HCT116 (cell line): ENCODE measurements at regions not wholly inside any gene's neighbourhood (a gene's known extent, or its start where the extent isn't known, plus 50 kb on each side); places are given as distances from the start of the nearest gene placed in this dataset.

Experiments
- ATAC-seq: fragments of 200-7000 bp; cut with Tn5 transposase; 2 replicates; pipeline ENCODE4 v1.9.1; 2020; ENCODE audit warnings: mild to moderate bottlenecking, moderate library complexity
- BruUV-seq: library from RNA; stranded (reverse); fragments of 400-500 nt; replicated peaks from 2 replicates; lab custom pipeline; 2021; lab: Mats Ljungman, UMichigan
- CTCF ChIA-PET: fragments of 300-600 bp; sonication (Branson Sonifier 250); formaldehyde crosslinking; loops from one replicate; lab custom pipeline; 2021; ENCODE audit warnings: antibody characterized with exemption; lab: Charles Lee
- POLR2A ChIA-PET: fragments of 300-600, 350-600 bp; sonication (Branson Sonifier 250); formaldehyde crosslinking; loops from one replicate; lab custom pipeline; 2021; ENCODE audit warnings: antibody characterized with exemption; lab: Charles Lee
- RAD21 ChIA-PET, 2 experiments: fragments of 300-600 bp; sonication (Branson Sonifier 250); formaldehyde crosslinking; loops; one replicate each; lab custom pipeline; 2023; ENCODE audit warnings: low total read pairs in 2 of 2; ENCODE audit not compliant: uncharacterized antibody in 2 of 2, unreplicated experiment in 2 of 2, low non-redundant PET in 1 of 2; lab: Charles Lee
- DNase-seq: peaks from one replicate; pipeline ENCODE4 v3.0.0-alpha.2; 2010; ENCODE audit warnings: low read depth, low spot score
- H2AFZ ChIP-seq: fragments of 200-600 bp; shearing (Covaris generic), sonication (generic); 2 replicates; pipeline ENCODE4 v1.6.1; 2017; ENCODE audit warnings: low read depth, mixed run types, mixed read lengths, antibody characterized with exemption, low read length; ENCODE audit not compliant: poor library complexity, severe bottlenecking
- H3K27ac ChIP-seq: 2 replicates; pipeline ENCODE4 v1.5.1; 2012; ENCODE audit warnings: low read depth, low read length
- H3K27me3 ChIP-seq: fragments of 200-600 bp; sonication (generic); 2 replicates; pipeline ENCODE4 v1.6.1; 2016; ENCODE audit warnings: mixed run types, low read length, mixed read lengths; ENCODE audit not compliant: insufficient read depth
- H3K36me3 ChIP-seq, 2 experiments: fragments of 200-500 bp in 1 of 2; fragments of 200-600 bp in 1 of 2; sonication (Bioruptor generic) in 1 of 2; sonication (generic) in 1 of 2; 2 replicates each; pipeline versions ENCODE4 v1.5.1 to v1.6.1; 2014 to 2016; ENCODE audit warnings: low read length in 2 of 2, inconsistent platforms in 1 of 2, mixed read lengths in 1 of 2, mixed run types in 1 of 2; ENCODE audit not compliant: insufficient read depth in 2 of 2, control insufficient read depth in 1 of 2
- H3K4me1 ChIP-seq, 2 experiments: fragments of 200-600 bp in 1 of 2; sonication (generic) in 1 of 2; 2 replicates each; pipeline versions ENCODE4 v1.5.1 to v1.6.1; 2012 to 2017; ENCODE audit warnings: low read length in 2 of 2, inconsistent platforms in 1 of 2, mild to moderate bottlenecking in 1 of 2, mixed read lengths in 1 of 2, mixed run types in 1 of 2, moderate library complexity in 1 of 2; ENCODE audit not compliant: insufficient read depth in 2 of 2, control insufficient read depth in 1 of 2
- H3K4me2 ChIP-seq: fragments of 200-600 bp; sonication (generic); 2 replicates; pipeline ENCODE4 v1.6.1; 2017; ENCODE audit warnings: mixed run types, low read length, mixed read lengths
- H3K4me3 ChIP-seq, 2 experiments: fragments of 200-600 bp in 1 of 2; sonication (generic) in 1 of 2; replicated peaks in 1 of 2; 2 replicates each; pipeline ENCODE4 v1.5.1; 2011 to 2016; ENCODE audit warnings: low read length in 2 of 2, control low read depth in 1 of 2, low read depth in 1 of 2, mild to moderate bottlenecking in 1 of 2, mixed read lengths in 1 of 2, mixed run types in 1 of 2
- H3K79me2 ChIP-seq: fragments of 200-600 bp; sonication (generic); 2 replicates; pipeline ENCODE4 v1.6.1; 2017; ENCODE audit warnings: mild to moderate bottlenecking, mixed run types, low read length, moderate library complexity, mixed read lengths; ENCODE audit not compliant: insufficient read depth
- H3K9ac ChIP-seq: fragments of 200-600 bp; sonication (generic); 2 replicates; pipeline ENCODE4 v1.6.1; 2016; ENCODE audit warnings: low read length, mixed read lengths
- H3K9me2 ChIP-seq: fragments of 200-600 bp; sonication (generic), shearing (Covaris generic); 2 replicates; pipeline ENCODE4 v1.6.1; 2017; ENCODE audit warnings: mixed run types, mild to moderate bottlenecking, moderate library complexity; ENCODE audit not compliant: insufficient read depth
- H3K9me3 ChIP-seq, 2 experiments: fragments of 200-500 bp in 1 of 2; fragments of 200-600 bp in 1 of 2; sonication (Bioruptor generic) in 1 of 2; sonication (generic) in 1 of 2; 2 replicates each; pipeline ENCODE4 v1.6.1; 2014 to 2017; ENCODE audit warnings: low read length in 2 of 2, mixed read lengths in 2 of 2, inconsistent platforms in 1 of 2, low read depth in 1 of 2, mild to moderate bottlenecking in 1 of 2, mixed run types in 1 of 2, moderate library complexity in 1 of 2; ENCODE audit not compliant: control insufficient read depth in 1 of 2, insufficient read depth in 1 of 2
- H4K20me1 ChIP-seq: fragments of 200-600 bp; sonication (generic), shearing (Covaris generic); 2 replicates; pipeline ENCODE4 v1.6.1; 2017; ENCODE audit warnings: mixed run types, mild to moderate bottlenecking, moderate library complexity; ENCODE audit not compliant: insufficient read depth
- CBX3 ChIP-seq: IDR thresholded peaks from 2 replicates; pipeline ENCODE4 v1.6.1; 2012; ENCODE audit warnings: low read depth
- CEBPB ChIP-seq: IDR thresholded peaks from 2 replicates; pipeline ENCODE4 v1.6.1; 2012; ENCODE audit warnings: low read depth
- CTCF ChIP-seq, 3 experiments: fragments of 200-600 bp in 1 of 3; sonication (generic) in 1 of 3; IDR thresholded peaks in 2 of 3; conservative IDR thresholded peaks in 1 of 3; 2 replicates each; pipeline ENCODE4 v1.5.1; 2012 to 2017; ENCODE audit warnings: low read depth in 2 of 3, low read length in 2 of 3, antibody characterized with exemption in 1 of 3, borderline replicate concordance in 1 of 3, control low read depth in 1 of 3, mild to moderate bottlenecking in 1 of 3, mixed read lengths in 1 of 3, mixed run types in 1 of 3, moderate library complexity in 1 of 3; ENCODE audit not compliant: insufficient read depth in 1 of 3
- EGR1 ChIP-seq: IDR thresholded peaks from 2 replicates; pipeline ENCODE4 v1.6.1; 2012; ENCODE audit warnings: low read depth
- EZH2 ChIP-seq: fragments of 200-600 bp; sonication (generic); IDR thresholded peaks from 2 replicates; pipeline ENCODE4 v1.6.1; 2017; ENCODE audit warnings: antibody characterized with exemption, mixed run types
- EZH2phosphoT487 ChIP-seq: fragments of 200-600 bp; IDR thresholded peaks from 2 replicates; pipeline ENCODE4 v1.6.1; 2018; ENCODE audit warnings: antibody characterized with exemption, borderline replicate concordance
- FOSL1 ChIP-seq: IDR thresholded peaks from 2 replicates; pipeline ENCODE4 v1.6.1; 2012; ENCODE audit warnings: low read depth
- JUND ChIP-seq: IDR thresholded peaks from 2 replicates; pipeline ENCODE4 v1.6.1; 2012
- MAX ChIP-seq: IDR thresholded peaks from 2 replicates; pipeline ENCODE4 v1.6.1; 2012
- POLR2AphosphoS5 ChIP-seq: IDR thresholded peaks from 2 replicates; pipeline ENCODE4 v1.6.1; 2011; ENCODE audit warnings: mild to moderate bottlenecking, low read depth, low read length, moderate library complexity
- REST ChIP-seq: IDR thresholded peaks from 2 replicates; pipeline ENCODE4 v1.6.1; 2012; ENCODE audit warnings: low read depth
- SIN3A ChIP-seq: IDR thresholded peaks from 2 replicates; pipeline ENCODE4 v1.6.1; 2012; ENCODE audit warnings: low read depth
- SP1 ChIP-seq: IDR thresholded peaks from 2 replicates; pipeline ENCODE4 v1.6.1; 2012; ENCODE audit warnings: low read depth
- SRF ChIP-seq: IDR thresholded peaks from 2 replicates; pipeline ENCODE4 v1.6.1; 2012; ENCODE audit warnings: low read depth
- TCF7L2 ChIP-seq: IDR thresholded peaks from 2 replicates; pipeline ENCODE4 v1.7.0; 2011; ENCODE audit warnings: borderline replicate concordance, inconsistent platforms; ENCODE audit not compliant: insufficient read depth, insufficient read length; ENCODE audit errors: extremely low read depth
- YY1 ChIP-seq: IDR thresholded peaks from 2 replicates; pipeline ENCODE4 v1.6.1; 2011; ENCODE audit warnings: low read length, low read depth, moderate library complexity, mild to moderate bottlenecking; ENCODE audit not compliant: insufficient replicate concordance; ENCODE audit errors: extremely low read depth
- ZBTB33 ChIP-seq: IDR thresholded peaks from 2 replicates; pipeline ENCODE4 v1.6.1; 2011; ENCODE audit warnings: mild to moderate bottlenecking, low read length, moderate library complexity; ENCODE audit not compliant: insufficient replicate concordance; ENCODE audit errors: extremely low read depth
- ZFX ChIP-seq: fragments of 450-650 bp; IDR thresholded peaks from 2 replicates; pipeline ENCODE4 v1.6.1; 2017
- ZNF274 ChIP-seq: fragments of 200-500 bp; sonication (Bioruptor generic); IDR thresholded peaks from 2 replicates; pipeline ENCODE4 v1.6.1; 2014; ENCODE audit warnings: mild to moderate bottlenecking, low read depth, low read length, inconsistent platforms
- intact Hi-C: fragments of 100-400 bp; cut with micrococcal nuclease; formaldehyde crosslinking; loops from 2 replicates; pipeline ENCODE4 v1.10.0; 2022
- TF ChIP-seq, protein P1 (sequence below): IDR thresholded peaks from 2 replicates; pipeline ENCODE4 v1.6.1; 2012

DNA sequence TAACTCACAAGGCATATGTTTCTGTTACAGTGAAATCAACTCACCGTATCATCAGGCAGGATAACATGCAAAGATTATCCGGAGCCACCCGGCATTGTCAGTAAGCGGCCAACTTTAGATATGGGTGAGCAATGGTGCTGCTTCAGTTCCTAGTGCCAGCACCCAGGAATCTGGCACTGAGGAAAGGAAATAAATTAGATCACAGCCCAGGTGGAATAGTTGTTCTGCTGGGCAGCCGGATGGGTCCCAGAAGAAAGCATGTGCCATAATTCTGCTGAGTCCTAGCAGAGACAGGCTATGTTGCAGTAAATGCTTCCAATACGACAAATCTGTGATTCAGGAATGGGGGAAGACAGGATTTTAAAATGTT lies 183.6 kb upstream of the SPTLC3 start:
- H3K9ac ChIP-seq = no peak overlapping the region
- peaks cover 0 to 7% of the 10 kb centered on the region in 2 experiments; a peak in 2 of 4 replicates for H3K9me3 ChIP-seq
- RAD21 ChIA-PET = no interaction called here
- no peak for TF ChIP-seq FOSL1
- TF ChIP-seq JUND = no peak
- no peak for TF ChIP-seq EZH2phosphoT487
- TF ChIP-seq ZNF274 = no peak
- TF ChIP-seq, protein P1, sequence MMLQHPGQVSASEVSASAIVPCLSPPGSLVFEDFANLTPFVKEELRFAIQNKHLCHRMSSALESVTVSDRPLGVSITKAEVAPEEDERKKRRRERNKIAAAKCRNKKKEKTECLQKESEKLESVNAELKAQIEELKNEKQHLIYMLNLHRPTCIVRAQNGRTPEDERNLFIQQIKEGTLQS = no peak
- no peak for TF ChIP-seq EGR1
- TF ChIP-seq REST = no peak
- TF ChIP-seq CBX3 = no peak
- TF ChIP-seq SP1 = no peak
- no peak for TF ChIP-seq CEBPB
- TF ChIP-seq SIN3A = no peak
- TF ChIP-seq MAX = no peak
- no peak for TF ChIP-seq EZH2
- no peak for TF ChIP-seq ZFX
- TF ChIP-seq POLR2AphosphoS5 = no peak
- TF ChIP-seq TCF7L2 = no peak
- TF ChIP-seq CTCF (IDR thresholded peaks at IDR 0.05 in 2 of 3, conservative IDR thresholded peaks at IDR 0.05 in 1 of 3; ENCODE audit: borderline replicate concordance in 1 of 3, insufficient read depth in 1 of 3, low read depth in 2 of 3, low read length in 2 of 3) = no peak
- no peak for TF ChIP-seq ZBTB33
- no peak for TF ChIP-seq SRF
- TF ChIP-seq YY1 = no peak
- H3K27ac ChIP-seq = no peak overlapping the region
- no peak for DNase-seq
- ATAC-seq = no peak
- no peak overlapping the region for H2AFZ ChIP-seq
- no peaks in the 10 kb centered on the region for H3K4me1 ChIP-seq
- CTCF ChIA-PET = no interaction called here
- no peaks in the 10 kb centered on the region for H3K36me3 ChIP-seq
- no peaks in the 10 kb centered on the region for H3K79me2 ChIP-seq
- no peaks in the 10 kb centered on the region for H3K27me3 ChIP-seq
- POLR2A ChIA-PET = no interaction called here
- H4K20me1 ChIP-seq = no peaks in the 10 kb centered on the region
- no peak overlapping the region for H3K4me3 ChIP-seq
- H3K9me2 ChIP-seq = no peaks in the 10 kb centered on the region
- intact Hi-C loops = no loop called here
- no peak overlapping the region for H3K4me2 ChIP-seq
- no TSS peak for BruUV-seq
